Lower leg skin (tissue), 3 donors: ENCODE measurements at regions not wholly inside any gene's neighbourhood (a gene's known extent, or its start where the extent isn't known, plus 50 kb on each side); places are given as distances from the start of the nearest gene placed in this dataset.

ENCODE experiments used
- CTCF ChIP-seq, 3 donors: fragments of 450-650 bp; IDR thresholded peaks; one replicate each; pipeline ENCODE4 v1.5.1; 2016; ENCODE audit warnings: antibody characterized with exemption in 3 of 3, mild to moderate bottlenecking in 3 of 3, moderate library complexity in 2 of 3
- POLR2A ChIP-seq, 2 donors: fragments of 450-650 bp; IDR thresholded peaks; one replicate each; pipeline ENCODE4 v1.6.1; 2016 to 2017; ENCODE audit warnings: antibody characterized with exemption in 2 of 2, mild to moderate bottlenecking in 1 of 2, moderate library complexity in 1 of 2

- TF ChIP-seq CTCF (IDR thresholded peaks at IDR 0.05) (no peak), POLR2A (IDR thresholded peaks at IDR 0.05) (no peak)
Measured at GRCh38 chr6:21823371-21823770, 229.8 kb downstream of the SOX4 start.
